ENCODE measurements at regions not wholly inside any gene's neighbourhood (a gene's known extent, or its start where the extent isn't known, plus 50 kb on each side); places are given as distances from the start of the nearest gene placed in this dataset.

GRCh38 chr18:8900552-8900951 is 195.2 kb downstream of the MTCL1 start:
- TF ChIP-seq CTCF (IDR thresholded peaks at IDR 0.05; ENCODE audit: borderline replicate concordance, extremely low read depth, low read length, poor library complexity, severe bottlenecking) = no peak
- no peak for TF ChIP-seq EZH2 (IDR thresholded peaks at IDR 0.05; ENCODE audit: borderline replicate concordance, low read depth, low read length, severe bottlenecking)

All from DND-41 (cell line).